WTC11 (cell line): ENCODE measurements at regions not wholly inside any gene's neighbourhood (a gene's known extent, or its start where the extent isn't known, plus 50 kb on each side); places are given as distances from the start of the nearest gene placed in this dataset.

ENCODE experiments used
- ATAC-seq: fragments of 200-7000 bp; cut with Tn5 transposase; 2 replicates; pipeline ENCODE4 v1.10.0; 2021; ENCODE audit warnings: mild to moderate bottlenecking, moderate library complexity
- CTCF ChIA-PET: fragments of 300-600 bp; sonication (Branson Sonifier 250); formaldehyde crosslinking; loops from one replicate; lab custom pipeline; 2021; ENCODE audit warnings: antibody characterized with exemption; lab: Charles Lee
- POLR2A ChIA-PET: fragments of 350-600 bp; sonication (Branson Sonifier 250); formaldehyde crosslinking; loops from one replicate; lab custom pipeline; 2021; ENCODE audit warnings: antibody characterized with exemption; lab: Charles Lee
- DNase-seq: peaks from one replicate; pipeline ENCODE4 v3.0.0; 2021; ENCODE audit warnings: low spot score
- H3K27ac Mint-ChIP-seq: 2 replicates; pipeline ENCODE4 v1.8.0; 2021; ENCODE audit warnings: mixed read lengths
- H3K27me3 Mint-ChIP-seq: 2 replicates; pipeline ENCODE4 v1.8.0; 2021; ENCODE audit warnings: low read depth, mild to moderate bottlenecking, moderate library complexity, mixed read lengths
- H3K36me3 Mint-ChIP-seq: 2 replicates; pipeline ENCODE4 v1.8.0; 2021; ENCODE audit warnings: mixed read lengths
- H3K4me1 Mint-ChIP-seq: 2 replicates; pipeline ENCODE4 v1.8.0; 2022; ENCODE audit warnings: mixed read lengths
- H3K4me3 Mint-ChIP-seq: 2 replicates; pipeline ENCODE4 v1.8.0; 2021; ENCODE audit warnings: mild to moderate bottlenecking, moderate library complexity, mixed read lengths
- H3K9me3 Mint-ChIP-seq: 2 replicates; pipeline ENCODE4 v1.8.0; 2021; ENCODE audit warnings: mixed read lengths
- GTF2I ChIP-seq: fragments of 250-450 bp; sonication (Bioruptor Pico); conservative IDR thresholded peaks from 2 replicates; pipeline ENCODE4 v1.4.0; 2021; ENCODE audit warnings: mild to moderate bottlenecking
- NFATC4 ChIP-seq: fragments of 250-450 bp; sonication (Bioruptor Pico); IDR thresholded peaks from 2 replicates; pipeline ENCODE4 v1.9.0; 2021; ENCODE audit warnings: mild to moderate bottlenecking
- NR1H2 ChIP-seq: sonication (generic); formaldehyde crosslinking; IDR thresholded peaks from 2 replicates; pipeline ENCODE4 v1.9.0; 2021; ENCODE audit warnings: mild to moderate bottlenecking, moderate library complexity, missing genetic modification reagents
- TCF7 ChIP-seq: sonication (generic); formaldehyde crosslinking; IDR thresholded peaks from 2 replicates; pipeline ENCODE4 v1.8.0; 2022; ENCODE audit warnings: mild to moderate bottlenecking, low read depth, missing genetic modification reagents, moderate library complexity
- TEAD1 ChIP-seq: sonication (generic); formaldehyde crosslinking; IDR thresholded peaks from 2 replicates; pipeline ENCODE4 v1.8.0; 2022; ENCODE audit warnings: mild to moderate bottlenecking, missing genetic modification reagents
- TEAD4 ChIP-seq: sonication (generic); formaldehyde crosslinking; IDR thresholded peaks from 2 replicates; pipeline ENCODE4 v1.8.0; 2022; ENCODE audit warnings: mild to moderate bottlenecking, missing genetic modification reagents
- TP53 ChIP-seq: sonication (generic); formaldehyde crosslinking; IDR thresholded peaks from 2 replicates; pipeline ENCODE4 v1.8.1; 2023; ENCODE audit warnings: mild to moderate bottlenecking, missing genetic modification reagents
- ZNF138 ChIP-seq: sonication (generic); formaldehyde crosslinking; conservative IDR thresholded peaks from 2 replicates; pipeline ENCODE4 v1.8.1; 2022; ENCODE audit warnings: mild to moderate bottlenecking, moderate library complexity, missing genetic modification reagents
- ZNF396 ChIP-seq: fragments of 250-450 bp; sonication (Bioruptor Pico); IDR thresholded peaks from 2 replicates; pipeline ENCODE4 v1.8.0; 2021; ENCODE audit warnings: mild to moderate bottlenecking, moderate library complexity, borderline replicate concordance
- TF ChIP-seq, protein P1 (sequence below): sonication (generic); formaldehyde crosslinking; IDR thresholded peaks from 2 replicates; pipeline ENCODE4 v1.8.1; 2023; ENCODE audit warnings: mild to moderate bottlenecking, missing genetic modification reagents, moderate library complexity
- TF ChIP-seq, protein P2 (sequence below): sonication (generic); formaldehyde crosslinking; IDR thresholded peaks from 2 replicates; pipeline ENCODE4 v1.8.1; 2023; ENCODE audit warnings: mild to moderate bottlenecking, missing genetic modification reagents, borderline replicate concordance
- TF ChIP-seq, protein P3 (sequence below): sonication (generic); formaldehyde crosslinking; IDR thresholded peaks from 2 replicates; pipeline ENCODE4 v1.8.1; 2022; ENCODE audit warnings: low read depth, mild to moderate bottlenecking, moderate library complexity, missing genetic modification reagents, borderline replicate concordance
- TF ChIP-seq, protein P4 (sequence below): sonication (generic); formaldehyde crosslinking; IDR thresholded peaks from 2 replicates; pipeline ENCODE4 v1.8.0; 2023; ENCODE audit warnings: missing genetic modification reagents
- TF ChIP-seq, protein P5 (sequence below): fragments of 250-450 bp; sonication (Bioruptor Pico); conservative IDR thresholded peaks from 2 replicates; pipeline ENCODE4 v1.9.0; 2021; ENCODE audit warnings: mild to moderate bottlenecking
- TF ChIP-seq, protein P6 (sequence below): sonication (generic); formaldehyde crosslinking; conservative IDR thresholded peaks from 2 replicates; pipeline ENCODE4 v1.8.1; 2022; ENCODE audit warnings: mild to moderate bottlenecking, missing genetic modification reagents
- TF ChIP-seq, protein P7 (sequence below): fragments of 250-450 bp; sonication (Bioruptor Pico); IDR thresholded peaks from 2 replicates; pipeline ENCODE4 v1.9.0; 2021; ENCODE audit warnings: mild to moderate bottlenecking

DNA sequence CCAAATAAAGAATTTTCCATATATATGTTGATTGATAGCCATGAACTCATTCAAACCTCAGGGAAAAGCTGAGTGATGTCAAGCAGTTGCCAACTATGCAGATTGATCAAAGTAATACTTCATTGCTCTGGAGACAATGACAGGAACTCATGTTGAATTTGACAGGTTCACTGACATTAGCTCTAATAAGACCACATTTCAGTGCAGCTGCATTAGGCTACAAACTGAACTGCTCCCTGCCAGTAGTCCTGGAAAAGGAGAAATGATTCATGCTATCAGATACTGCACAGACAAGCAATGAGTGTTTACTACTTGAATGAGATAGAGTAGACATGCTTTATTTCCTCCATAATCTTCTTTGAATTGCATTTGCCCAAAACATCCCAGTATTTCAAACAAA is 948.4 kb downstream of the MRPL39 start:
- no peak for DNase-seq
- POLR2A ChIA-PET: no interaction called here
- H3K27ac Mint-ChIP-seq: no peak overlapping the region
- no peaks in the 10 kb centered on the region for H3K4me1 Mint-ChIP-seq
- peaks cover 47% of the 10 kb centered on the region for H3K9me3 Mint-ChIP-seq
- ATAC-seq: no peak
- H3K27me3 Mint-ChIP-seq: peaks cover 2% of the 10 kb centered on the region; the same call in 1 of the 2 replicates
- CTCF ChIA-PET: no interaction called here
- TF ChIP-seq NR1H2 (no peak), TEAD4 (CRISPR knock-in tag) (no peak), TEAD1 (CRISPR knock-in tag) (no peak)
- TF ChIP-seq, protein P1, sequence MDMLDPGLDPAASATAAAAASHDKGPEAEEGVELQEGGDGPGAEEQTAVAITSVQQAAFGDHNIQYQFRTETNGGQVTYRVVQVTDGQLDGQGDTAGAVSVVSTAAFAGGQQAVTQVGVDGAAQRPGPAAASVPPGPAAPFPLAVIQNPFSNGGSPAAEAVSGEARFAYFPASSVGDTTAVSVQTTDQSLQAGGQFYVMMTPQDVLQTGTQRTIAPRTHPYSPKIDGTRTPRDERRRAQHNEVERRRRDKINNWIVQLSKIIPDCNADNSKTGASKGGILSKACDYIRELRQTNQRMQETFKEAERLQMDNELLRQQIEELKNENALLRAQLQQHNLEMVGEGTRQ (CRISPR knock-in tag): no peak
- H3K36me3 Mint-ChIP-seq: peaks cover 24% of the 10 kb centered on the region
- no peak overlapping the region for H3K4me3 Mint-ChIP-seq

DNA sequence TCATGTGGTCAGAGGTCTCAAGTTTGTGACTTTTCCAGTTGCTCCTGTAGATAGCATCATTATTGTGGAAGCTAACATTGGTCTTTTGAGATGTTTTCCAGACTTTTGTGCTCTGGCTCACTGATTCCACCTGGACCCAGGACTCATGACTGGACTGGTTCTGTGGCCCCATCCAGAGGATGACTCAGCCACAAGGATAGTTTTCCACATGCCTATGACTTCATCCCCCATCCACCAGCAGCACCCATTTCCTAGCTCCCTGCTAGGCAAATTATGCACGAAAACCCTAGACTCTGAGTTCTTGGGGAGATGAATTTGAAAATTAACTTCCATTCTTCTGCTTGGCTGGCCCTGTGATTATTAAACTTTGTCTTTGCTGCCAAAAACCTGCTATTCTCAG is 949.3 kb downstream of the MRPL39 start:
- Mint-ChIP-seq H3K4me3 (no peak overlapping the region), H3K27me3 (no peaks in the 10 kb centered on the region; the same call in 1 of the 2 replicates), H3K36me3 (peaks cover 23% of the 10 kb centered on the region), H3K4me1 (no peaks in the 10 kb centered on the region), H3K27ac (no peak overlapping the region), H3K9me3 (peaks cover 55% of the 10 kb centered on the region)
- DNase-seq: no peak
- ChIA-PET CTCF (no interaction called here), POLR2A (no interaction called here)
- TF ChIP-seq NFATC4 (CRISPR knock-in tag): no peak
- TF ChIP-seq TP53 (CRISPR knock-in tag): no peak
- TF ChIP-seq ZNF396 (CRISPR knock-in tag): no peak
- no peak for TF ChIP-seq TCF7 (CRISPR knock-in tag)
- TF ChIP-seq, protein P2, sequence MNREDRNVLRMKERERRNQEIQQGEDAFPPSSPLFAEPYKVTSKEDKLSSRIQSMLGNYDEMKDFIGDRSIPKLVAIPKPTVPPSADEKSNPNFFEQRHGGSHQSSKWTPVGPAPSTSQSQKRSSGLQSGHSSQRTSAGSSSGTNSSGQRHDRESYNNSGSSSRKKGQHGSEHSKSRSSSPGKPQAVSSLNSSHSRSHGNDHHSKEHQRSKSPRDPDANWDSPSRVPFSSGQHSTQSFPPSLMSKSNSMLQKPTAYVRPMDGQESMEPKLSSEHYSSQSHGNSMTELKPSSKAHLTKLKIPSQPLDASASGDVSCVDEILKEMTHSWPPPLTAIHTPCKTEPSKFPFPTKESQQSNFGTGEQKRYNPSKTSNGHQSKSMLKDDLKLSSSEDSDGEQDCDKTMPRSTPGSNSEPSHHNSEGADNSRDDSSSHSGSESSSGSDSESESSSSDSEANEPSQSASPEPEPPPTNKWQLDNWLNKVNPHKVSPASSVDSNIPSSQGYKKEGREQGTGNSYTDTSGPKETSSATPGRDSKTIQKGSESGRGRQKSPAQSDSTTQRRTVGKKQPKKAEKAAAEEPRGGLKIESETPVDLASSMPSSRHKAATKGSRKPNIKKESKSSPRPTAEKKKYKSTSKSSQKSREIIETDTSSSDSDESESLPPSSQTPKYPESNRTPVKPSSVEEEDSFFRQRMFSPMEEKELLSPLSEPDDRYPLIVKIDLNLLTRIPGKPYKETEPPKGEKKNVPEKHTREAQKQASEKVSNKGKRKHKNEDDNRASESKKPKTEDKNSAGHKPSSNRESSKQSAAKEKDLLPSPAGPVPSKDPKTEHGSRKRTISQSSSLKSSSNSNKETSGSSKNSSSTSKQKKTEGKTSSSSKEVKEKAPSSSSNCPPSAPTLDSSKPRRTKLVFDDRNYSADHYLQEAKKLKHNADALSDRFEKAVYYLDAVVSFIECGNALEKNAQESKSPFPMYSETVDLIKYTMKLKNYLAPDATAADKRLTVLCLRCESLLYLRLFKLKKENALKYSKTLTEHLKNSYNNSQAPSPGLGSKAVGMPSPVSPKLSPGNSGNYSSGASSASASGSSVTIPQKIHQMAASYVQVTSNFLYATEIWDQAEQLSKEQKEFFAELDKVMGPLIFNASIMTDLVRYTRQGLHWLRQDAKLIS (CRISPR knock-in tag): no peak
- TF ChIP-seq, protein P3, sequence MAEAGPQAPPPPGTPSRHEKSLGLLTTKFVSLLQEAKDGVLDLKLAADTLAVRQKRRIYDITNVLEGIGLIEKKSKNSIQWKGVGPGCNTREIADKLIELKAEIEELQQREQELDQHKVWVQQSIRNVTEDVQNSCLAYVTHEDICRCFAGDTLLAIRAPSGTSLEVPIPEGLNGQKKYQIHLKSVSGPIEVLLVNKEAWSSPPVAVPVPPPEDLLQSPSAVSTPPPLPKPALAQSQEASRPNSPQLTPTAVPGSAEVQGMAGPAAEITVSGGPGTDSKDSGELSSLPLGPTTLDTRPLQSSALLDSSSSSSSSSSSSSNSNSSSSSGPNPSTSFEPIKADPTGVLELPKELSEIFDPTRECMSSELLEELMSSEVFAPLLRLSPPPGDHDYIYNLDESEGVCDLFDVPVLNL: no peak
- TF ChIP-seq, protein P4, sequence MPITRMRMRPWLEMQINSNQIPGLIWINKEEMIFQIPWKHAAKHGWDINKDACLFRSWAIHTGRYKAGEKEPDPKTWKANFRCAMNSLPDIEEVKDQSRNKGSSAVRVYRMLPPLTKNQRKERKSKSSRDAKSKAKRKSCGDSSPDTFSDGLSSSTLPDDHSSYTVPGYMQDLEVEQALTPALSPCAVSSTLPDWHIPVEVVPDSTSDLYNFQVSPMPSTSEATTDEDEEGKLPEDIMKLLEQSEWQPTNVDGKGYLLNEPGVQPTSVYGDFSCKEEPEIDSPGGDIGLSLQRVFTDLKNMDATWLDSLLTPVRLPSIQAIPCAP (CRISPR knock-in tag): no peak
- no peak for TF ChIP-seq GTF2I
- TF ChIP-seq, all 79 proteins: peak for 0
- no peak for ATAC-seq

DNA sequence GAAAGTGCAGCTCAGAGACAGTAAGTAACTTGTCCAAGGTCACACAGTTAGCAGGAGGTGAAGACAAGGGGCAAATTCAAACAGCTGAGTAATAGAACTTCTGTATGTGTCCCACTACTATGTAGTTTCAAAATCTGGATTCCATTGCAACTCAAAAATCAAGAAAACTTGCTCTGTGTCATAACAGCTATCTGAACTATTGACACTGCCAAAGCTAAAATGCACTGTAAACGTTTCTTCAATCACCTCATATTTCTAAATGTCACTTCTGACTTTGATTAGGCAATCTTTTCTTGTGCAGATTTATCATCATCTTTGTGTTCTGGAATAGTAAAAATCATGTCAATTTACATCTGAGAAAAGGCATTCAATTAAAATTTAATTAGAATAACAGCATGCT is 957.6 kb downstream of the MRPL39 start:
- POLR2A ChIA-PET: no interaction called here
- TF ChIP-seq ZNF138 (CRISPR knock-in tag) (no peak), TEAD1 (CRISPR knock-in tag) (no peak)
- TF ChIP-seq, protein P5, sequence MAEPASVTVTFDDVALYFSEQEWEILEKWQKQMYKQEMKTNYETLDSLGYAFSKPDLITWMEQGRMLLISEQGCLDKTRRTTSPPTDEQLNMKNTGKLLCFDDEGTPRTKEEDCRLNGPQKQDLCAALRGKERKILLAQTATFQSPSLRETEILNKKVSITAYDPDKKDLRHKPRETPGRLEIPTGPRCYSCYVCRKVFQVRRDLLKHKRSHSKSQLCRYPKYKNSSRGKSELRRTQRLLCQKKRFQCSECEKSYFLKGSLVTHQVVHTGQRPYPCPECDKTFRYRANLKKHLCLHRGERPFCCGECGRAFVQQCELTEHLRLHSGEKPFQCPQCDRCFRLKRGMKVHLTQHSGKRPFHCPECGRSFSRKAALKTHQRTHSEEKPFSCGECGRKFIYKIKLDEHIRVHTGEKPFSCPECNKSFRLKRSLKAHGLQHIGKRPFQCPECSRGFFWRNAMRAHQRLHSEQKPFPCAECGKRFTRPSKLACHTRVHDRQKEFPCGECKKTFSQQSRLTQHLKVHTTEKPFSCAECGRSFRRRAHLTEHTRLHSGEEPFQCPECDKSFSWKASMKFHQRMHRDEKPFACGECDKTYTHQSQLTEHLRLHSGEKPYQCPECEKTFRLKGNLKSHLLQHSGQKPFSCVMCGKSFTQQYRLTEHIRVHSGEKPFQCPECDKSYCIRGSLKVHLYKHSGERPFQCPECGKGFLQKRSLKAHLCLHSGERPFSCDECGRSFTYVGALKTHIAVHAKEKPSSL: no peak
- TF ChIP-seq, protein P6, sequence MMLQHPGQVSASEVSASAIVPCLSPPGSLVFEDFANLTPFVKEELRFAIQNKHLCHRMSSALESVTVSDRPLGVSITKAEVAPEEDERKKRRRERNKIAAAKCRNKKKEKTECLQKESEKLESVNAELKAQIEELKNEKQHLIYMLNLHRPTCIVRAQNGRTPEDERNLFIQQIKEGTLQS (CRISPR knock-in tag): no peak
- TF ChIP-seq, protein P7, sequence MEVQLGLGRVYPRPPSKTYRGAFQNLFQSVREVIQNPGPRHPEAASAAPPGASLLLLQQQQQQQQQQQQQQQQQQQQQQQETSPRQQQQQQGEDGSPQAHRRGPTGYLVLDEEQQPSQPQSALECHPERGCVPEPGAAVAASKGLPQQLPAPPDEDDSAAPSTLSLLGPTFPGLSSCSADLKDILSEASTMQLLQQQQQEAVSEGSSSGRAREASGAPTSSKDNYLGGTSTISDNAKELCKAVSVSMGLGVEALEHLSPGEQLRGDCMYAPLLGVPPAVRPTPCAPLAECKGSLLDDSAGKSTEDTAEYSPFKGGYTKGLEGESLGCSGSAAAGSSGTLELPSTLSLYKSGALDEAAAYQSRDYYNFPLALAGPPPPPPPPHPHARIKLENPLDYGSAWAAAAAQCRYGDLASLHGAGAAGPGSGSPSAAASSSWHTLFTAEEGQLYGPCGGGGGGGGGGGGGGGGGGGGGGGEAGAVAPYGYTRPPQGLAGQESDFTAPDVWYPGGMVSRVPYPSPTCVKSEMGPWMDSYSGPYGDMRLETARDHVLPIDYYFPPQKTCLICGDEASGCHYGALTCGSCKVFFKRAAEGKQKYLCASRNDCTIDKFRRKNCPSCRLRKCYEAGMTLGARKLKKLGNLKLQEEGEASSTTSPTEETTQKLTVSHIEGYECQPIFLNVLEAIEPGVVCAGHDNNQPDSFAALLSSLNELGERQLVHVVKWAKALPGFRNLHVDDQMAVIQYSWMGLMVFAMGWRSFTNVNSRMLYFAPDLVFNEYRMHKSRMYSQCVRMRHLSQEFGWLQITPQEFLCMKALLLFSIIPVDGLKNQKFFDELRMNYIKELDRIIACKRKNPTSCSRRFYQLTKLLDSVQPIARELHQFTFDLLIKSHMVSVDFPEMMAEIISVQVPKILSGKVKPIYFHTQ (CRISPR knock-in tag): no peak
- TF ChIP-seq, all 79 proteins: peak for 0
- Mint-ChIP-seq H3K27me3 (no peaks in the 10 kb centered on the region), H3K4me3 (no peak overlapping the region), H3K36me3 (peaks cover 28% of the 10 kb centered on the region), H3K27ac (no peak overlapping the region), H3K9me3 (peaks cover 60% of the 10 kb centered on the region), H3K4me1 (no peaks in the 10 kb centered on the region)
- ATAC-seq: no peak
- DNase-seq: no peak
- CTCF ChIA-PET: no interaction called here
